ENCODE measurements at regions not wholly inside any gene's neighbourhood (a gene's known extent, or its start where the extent isn't known, plus 50 kb on each side); places are given as distances from the start of the nearest gene placed in this dataset.

DNA sequence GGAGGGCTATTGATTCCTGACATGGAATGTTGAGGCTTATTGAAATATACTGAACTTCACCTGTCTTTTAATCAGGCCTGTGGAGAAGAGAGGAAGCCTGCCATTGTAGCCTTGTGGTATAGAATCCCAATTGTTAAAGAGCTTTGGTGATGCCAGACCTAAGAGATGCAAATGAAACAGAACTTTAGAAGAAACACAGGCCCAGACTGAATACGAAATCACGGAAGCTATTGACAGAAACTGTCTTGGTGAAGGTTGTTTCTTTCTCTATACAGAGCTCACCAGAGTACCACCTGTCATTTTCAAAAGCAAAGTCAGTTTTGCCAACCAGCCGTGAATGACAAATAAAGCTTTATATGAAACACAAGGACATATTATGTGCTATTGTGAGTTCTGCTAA is 660.3 kb downstream of the ISL1 start:
- Histone ChIP-seq H2AFZ (ENCODE audit: low read length) (no peak overlapping the region), H3K9ac (ENCODE audit: insufficient read depth, low read length) (no peak overlapping the region), H3K4me3 (replicated peaks in 1 of 4; ENCODE audit: control extremely low read depth in 1 of 4, insufficient read depth in 1 of 4, low read depth in 3 of 4, low read length in 4 of 4) (no peak overlapping the region), H3K4me2 (ENCODE audit: extremely low read depth, insufficient read depth, low read length) (no peak overlapping the region), H4K20me1 (ENCODE audit: control insufficient read depth, extremely low read depth, insufficient read depth, low read length) (no peaks in the 10 kb centered on the region), H3K9me3 (ENCODE audit: control insufficient read depth, insufficient read depth, low read depth, low read length) (no peaks in the 10 kb centered on the region), H3K4me1 (ENCODE audit: control insufficient read depth, extremely low read depth, insufficient read depth, low read length) (no peaks in the 10 kb centered on the region), H3K36me3 (ENCODE audit: control insufficient read depth, insufficient read depth, low read length) (no peaks in the 10 kb centered on the region), H3K27me3 (ENCODE audit: control insufficient read depth, insufficient read depth, low read length) (no peaks in the 10 kb centered on the region), H3K79me2 (ENCODE audit: control insufficient read depth, insufficient read depth, low read length) (no peaks in the 10 kb centered on the region), H3K27ac (ENCODE audit: insufficient read depth, low read length) (no peak overlapping the region)
- TF ChIP-seq, protein P1, sequence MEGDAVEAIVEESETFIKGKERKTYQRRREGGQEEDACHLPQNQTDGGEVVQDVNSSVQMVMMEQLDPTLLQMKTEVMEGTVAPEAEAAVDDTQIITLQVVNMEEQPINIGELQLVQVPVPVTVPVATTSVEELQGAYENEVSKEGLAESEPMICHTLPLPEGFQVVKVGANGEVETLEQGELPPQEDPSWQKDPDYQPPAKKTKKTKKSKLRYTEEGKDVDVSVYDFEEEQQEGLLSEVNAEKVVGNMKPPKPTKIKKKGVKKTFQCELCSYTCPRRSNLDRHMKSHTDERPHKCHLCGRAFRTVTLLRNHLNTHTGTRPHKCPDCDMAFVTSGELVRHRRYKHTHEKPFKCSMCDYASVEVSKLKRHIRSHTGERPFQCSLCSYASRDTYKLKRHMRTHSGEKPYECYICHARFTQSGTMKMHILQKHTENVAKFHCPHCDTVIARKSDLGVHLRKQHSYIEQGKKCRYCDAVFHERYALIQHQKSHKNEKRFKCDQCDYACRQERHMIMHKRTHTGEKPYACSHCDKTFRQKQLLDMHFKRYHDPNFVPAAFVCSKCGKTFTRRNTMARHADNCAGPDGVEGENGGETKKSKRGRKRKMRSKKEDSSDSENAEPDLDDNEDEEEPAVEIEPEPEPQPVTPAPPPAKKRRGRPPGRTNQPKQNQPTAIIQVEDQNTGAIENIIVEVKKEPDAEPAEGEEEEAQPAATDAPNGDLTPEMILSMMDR (conservative IDR thresholded peaks at IDR 0.05 in 1 of 2, IDR thresholded peaks at IDR 0.05 in 1 of 2; ENCODE audit: low read depth in 1 of 2, low read length in 2 of 2): no peak
- no peak for TF ChIP-seq EZH2 (IDR thresholded peaks at IDR 0.05; ENCODE audit: low read length, missing control alignments)
- DNase-seq (ENCODE audit: low read depth in 2 of 2): no peak

GRCh38 chr5:52051759-52052158 is 668.5 kb downstream of the ISL1 start:
- Histone ChIP-seq H3K4me3 (replicated peaks in 1 of 4; ENCODE audit: control extremely low read depth in 1 of 4, insufficient read depth in 1 of 4, low read depth in 3 of 4, low read length in 4 of 4) (no peak overlapping the region), H3K4me2 (ENCODE audit: extremely low read depth, insufficient read depth, low read length) (no peak overlapping the region), H2AFZ (ENCODE audit: low read length) (no peak overlapping the region), H3K9ac (ENCODE audit: insufficient read depth, low read length) (no peak overlapping the region), H3K27ac (ENCODE audit: insufficient read depth, low read length) (no peak overlapping the region), H3K36me3 (ENCODE audit: control insufficient read depth, insufficient read depth, low read length) (no peaks in the 10 kb centered on the region), H3K4me1 (ENCODE audit: control insufficient read depth, extremely low read depth, insufficient read depth, low read length) (no peaks in the 10 kb centered on the region), H3K27me3 (ENCODE audit: control insufficient read depth, insufficient read depth, low read length) (no peaks in the 10 kb centered on the region), H4K20me1 (ENCODE audit: control insufficient read depth, extremely low read depth, insufficient read depth, low read length) (no peaks in the 10 kb centered on the region), H3K9me3 (ENCODE audit: control insufficient read depth, insufficient read depth, low read depth, low read length) (no peaks in the 10 kb centered on the region), H3K79me2 (ENCODE audit: control insufficient read depth, insufficient read depth, low read length) (no peaks in the 10 kb centered on the region)
- DNase-seq (ENCODE audit: low read depth in 2 of 2): no peak
- TF ChIP-seq, protein P1 (conservative IDR thresholded peaks at IDR 0.05 in 1 of 2, IDR thresholded peaks at IDR 0.05 in 1 of 2; ENCODE audit: low read depth in 1 of 2, low read length in 2 of 2): no peak
- TF ChIP-seq EZH2 (IDR thresholded peaks at IDR 0.05; ENCODE audit: low read length, missing control alignments): no peak

GRCh38 chr5:52063186-52063585 is 679.9 kb downstream of the ISL1 start:
- no peak overlapping the region for H3K27ac ChIP-seq (ENCODE audit: insufficient read depth, low read length)
- DNase-seq (ENCODE audit: low read depth in 2 of 2): no peak
- H3K4me2 ChIP-seq (ENCODE audit: extremely low read depth, insufficient read depth, low read length): no peak overlapping the region
- H3K4me1 ChIP-seq (ENCODE audit: control insufficient read depth, extremely low read depth, insufficient read depth, low read length): no peaks in the 10 kb centered on the region
- H3K9me3 ChIP-seq (ENCODE audit: control insufficient read depth, insufficient read depth, low read depth, low read length): no peaks in the 10 kb centered on the region
- no peaks in the 10 kb centered on the region for H3K27me3 ChIP-seq (ENCODE audit: control insufficient read depth, insufficient read depth, low read length)
- H3K9ac ChIP-seq (ENCODE audit: insufficient read depth, low read length): no peak overlapping the region
- H3K4me3 ChIP-seq (replicated peaks in 1 of 4; ENCODE audit: control extremely low read depth in 1 of 4, insufficient read depth in 1 of 4, low read depth in 3 of 4, low read length in 4 of 4): no peak overlapping the region
- TF ChIP-seq EZH2 (IDR thresholded peaks at IDR 0.05; ENCODE audit: low read length, missing control alignments): no peak
- TF ChIP-seq, protein P1 (conservative IDR thresholded peaks at IDR 0.05 in 1 of 2, IDR thresholded peaks at IDR 0.05 in 1 of 2; ENCODE audit: low read depth in 1 of 2, low read length in 2 of 2): no peak
- no peaks in the 10 kb centered on the region for H4K20me1 ChIP-seq (ENCODE audit: control insufficient read depth, extremely low read depth, insufficient read depth, low read length)
- H2AFZ ChIP-seq (ENCODE audit: low read length): no peak overlapping the region
- no peaks in the 10 kb centered on the region for H3K79me2 ChIP-seq (ENCODE audit: control insufficient read depth, insufficient read depth, low read length)
- no peaks in the 10 kb centered on the region for H3K36me3 ChIP-seq (ENCODE audit: control insufficient read depth, insufficient read depth, low read length)
